COR-L47 (cell line): ENCODE measurements at regions not wholly inside any gene's neighbourhood (a gene's known extent, or its start where the extent isn't known, plus 50 kb on each side); places are given as distances from the start of the nearest gene placed in this dataset.
A peak's percentile ranks its signal among the peaks of the same experiment; 100 is the strongest.

Source experiments
- DNase-seq: peaks from one replicate; lab custom pipeline; 2025; lab: John Stamatoyannopoulos, UW

- DNase-seq, result no peak
Measured at GRCh38 chr7:10117815-10118214, 855.9 kb upstream of the PHF14 start.

- no peak for DNase-seq
Measured at GRCh38 chr7:10120936-10121335, 852.7 kb upstream of the PHF14 start.

GRCh38 chr7:10121631-10122030 is 852.0 kb upstream of the PHF14 start:
- DNase-seq, result peak; percentile 49

- no peak for DNase-seq
Measured at GRCh38 chr7:10122551-10123100, 851.0 kb upstream of the PHF14 start.

GRCh38 chr7:10128748-10129147 is 844.9 kb upstream of the PHF14 start:
- DNase-seq, result peak; percentile 46

- DNase-seq, result no peak
Measured at GRCh38 chr7:10138087-10138854, 835.4 kb upstream of the PHF14 start.

GRCh38 chr7:10146271-10146670 is 827.4 kb upstream of the PHF14 start:
- DNase-seq, result no peak

- DNase-seq, result no peak
Measured at GRCh38 chr7:10156972-10157371, 816.7 kb upstream of the PHF14 start.

GRCh38 chr7:10181996-10182395 is 791.7 kb upstream of the PHF14 start:
- peak; percentile 51 for DNase-seq

- no peak for DNase-seq
Measured at GRCh38 chr7:10192074-10192473, 781.6 kb upstream of the PHF14 start.

- DNase-seq, result no peak
Measured at GRCh38 chr7:10205696-10206095, 768.0 kb upstream of the PHF14 start.

- DNase-seq, result no peak
Measured at GRCh38 chr7:10210000-10210399, 763.7 kb upstream of the PHF14 start.

- no peak for DNase-seq
Measured at GRCh38 chr7:10211016-10211415, 762.7 kb upstream of the PHF14 start.

GRCh38 chr7:10211861-10212260 is 761.8 kb upstream of the PHF14 start:
- no peak for DNase-seq

GRCh38 chr7:10212649-10213048 is 761.0 kb upstream of the PHF14 start:
- DNase-seq, result no peak

- DNase-seq, result no peak
Measured at GRCh38 chr7:10216462-10216861, 757.2 kb upstream of the PHF14 start.

GRCh38 chr7:10221084-10221483 is 752.6 kb upstream of the PHF14 start:
- DNase-seq, result no peak

- no peak for DNase-seq
Measured at GRCh38 chr7:10222976-10223375, 750.7 kb upstream of the PHF14 start.

GRCh38 chr7:10225275-10225674 is 748.4 kb upstream of the PHF14 start:
- DNase-seq, result peak; percentile 82

GRCh38 chr7:10237306-10237705 is 736.4 kb upstream of the PHF14 start:
- DNase-seq, result no peak

GRCh38 chr7:10238641-10239040 is 735.0 kb upstream of the PHF14 start:
- no peak for DNase-seq

- peak; percentile 88 for DNase-seq
Measured at GRCh38 chr7:10239695-10240345, 733.9 kb upstream of the PHF14 start.

- DNase-seq, result no peak
Measured at GRCh38 chr7:10245406-10245805, 728.3 kb upstream of the PHF14 start.
